Ishikawa (cell line): ENCODE measurements at regions not wholly inside any gene's neighbourhood (a gene's known extent, or its start where the extent isn't known, plus 50 kb on each side); places are given as distances from the start of the nearest gene placed in this dataset.

Source experiments
- CEBPB ChIP-seq: IDR thresholded peaks from 2 replicates; pipeline ENCODE4 v1.6.1; 2012
- CREB1 ChIP-seq: IDR thresholded peaks from 2 replicates; pipeline ENCODE4 v1.6.1; 2012; ENCODE audit warnings: low read depth
- EGR1 ChIP-seq: IDR thresholded peaks from 2 replicates; pipeline ENCODE4 v1.6.1; 2012
- EP300 ChIP-seq: IDR thresholded peaks from 2 replicates; pipeline ENCODE4 v1.6.1; 2012; ENCODE audit warnings: borderline replicate concordance
- MAX ChIP-seq: IDR thresholded peaks from 2 replicates; pipeline ENCODE4 v1.6.1; 2012
- NFIC ChIP-seq: IDR thresholded peaks from 2 replicates; pipeline ENCODE4 v1.6.1; 2012
- RAD21 ChIP-seq: IDR thresholded peaks from 2 replicates; pipeline ENCODE4 v1.6.1; 2012; ENCODE audit warnings: low read depth
- REST ChIP-seq: IDR thresholded peaks from 2 replicates; pipeline ENCODE4 v1.6.1; 2012; ENCODE audit warnings: low read depth, mild to moderate bottlenecking
- TAF1 ChIP-seq: IDR thresholded peaks from 2 replicates; pipeline ENCODE4 v1.6.1; 2012; ENCODE audit warnings: low read depth, mild to moderate bottlenecking
- TCF12 ChIP-seq: IDR thresholded peaks from 2 replicates; pipeline ENCODE4 v1.6.1; 2012; ENCODE audit warnings: low read depth
- TEAD4 ChIP-seq: IDR thresholded peaks from 2 replicates; pipeline ENCODE4 v1.6.1; 2012
- USF1 ChIP-seq: IDR thresholded peaks from 2 replicates; pipeline ENCODE4 v1.6.1; 2012
- YY1 ChIP-seq: IDR thresholded peaks from 2 replicates; pipeline ENCODE4 v1.6.1; 2012; ENCODE audit warnings: low read depth
- ZBTB7A ChIP-seq: IDR thresholded peaks from 2 replicates; pipeline ENCODE4 v1.6.1; 2012; ENCODE audit warnings: low read depth

GRCh38 chr6:113182370-113183141 lies 674.6 kb upstream of the MARCKS start:
- no peak for TF ChIP-seq ZBTB7A
- TF ChIP-seq MAX, result no peak
- TF ChIP-seq REST, result no peak
- no peak for TF ChIP-seq USF1
- no peak for TF ChIP-seq EGR1
- no peak for TF ChIP-seq TAF1
- TF ChIP-seq YY1, result no peak
- TF ChIP-seq TEAD4, result no peak
- TF ChIP-seq NFIC, result no peak
- no peak for TF ChIP-seq EP300
- TF ChIP-seq RAD21, result no peak
- no peak for TF ChIP-seq CREB1
- TF ChIP-seq CEBPB, result no peak
- no peak for TF ChIP-seq TCF12
